ENCODE measurements at regions not wholly inside any gene's neighbourhood (a gene's known extent, or its start where the extent isn't known, plus 50 kb on each side); places are given as distances from the start of the nearest gene placed in this dataset.

GRCh38 chr6:4565301-4566250 lies 210.6 kb upstream of the CDYL start:
- DNase-seq (ENCODE audit: low spot score) = no peak
- no peaks in the 10 kb centered on the region for H3K9me3 ChIP-seq (ENCODE audit: severe bottlenecking)

GRCh38 chr6:4564801-4565271 lies 211.4 kb upstream of the CDYL start:
- Histone ChIP-seq H3K4me3 (ENCODE audit: severe bottlenecking) (no peak overlapping the region), H3K4me1 (ENCODE audit: insufficient read depth, poor library complexity, severe bottlenecking) (no peaks in the 10 kb centered on the region), H3K27ac (ENCODE audit: poor library complexity, severe bottlenecking) (no peak overlapping the region), H3K36me3 (ENCODE audit: low read depth) (no peaks in the 10 kb centered on the region), H3K27me3 (ENCODE audit: insufficient read depth, poor library complexity, severe bottlenecking) (no peaks in the 10 kb centered on the region), H3K9me3 (ENCODE audit: severe bottlenecking) (no peaks in the 10 kb centered on the region)
- no peak for ATAC-seq (ENCODE audit: low read depth)
- TF ChIP-seq CTCF (IDR thresholded peaks at IDR 0.05; ENCODE audit: poor library complexity, severe bottlenecking) = no peak
- no peak for DNase-seq (ENCODE audit: low spot score)

More at GRCh38 chr6:4565301-4566250, 210.6 kb upstream of the CDYL start:
- no peaks in the 10 kb centered on the region for H3K4me1 ChIP-seq (ENCODE audit: insufficient read depth, poor library complexity, severe bottlenecking)
- H3K4me3 ChIP-seq (ENCODE audit: severe bottlenecking) = no peak overlapping the region
- ATAC-seq (ENCODE audit: low read depth) = no peak
- no peak overlapping the region for H3K27ac ChIP-seq (ENCODE audit: poor library complexity, severe bottlenecking)
- no peaks in the 10 kb centered on the region for H3K27me3 ChIP-seq (ENCODE audit: insufficient read depth, poor library complexity, severe bottlenecking)
- TF ChIP-seq CTCF (IDR thresholded peaks at IDR 0.05; ENCODE audit: poor library complexity, severe bottlenecking) = no peak
- no peaks in the 10 kb centered on the region for H3K36me3 ChIP-seq (ENCODE audit: low read depth)

- no peak for ATAC-seq (ENCODE audit: low read depth)
- Histone ChIP-seq H3K9me3 (ENCODE audit: severe bottlenecking) (no peaks in the 10 kb centered on the region), H3K27ac (ENCODE audit: poor library complexity, severe bottlenecking) (no peak overlapping the region), H3K36me3 (ENCODE audit: low read depth) (no peaks in the 10 kb centered on the region), H3K4me1 (ENCODE audit: insufficient read depth, poor library complexity, severe bottlenecking) (no peaks in the 10 kb centered on the region), H3K27me3 (ENCODE audit: insufficient read depth, poor library complexity, severe bottlenecking) (no peaks in the 10 kb centered on the region), H3K4me3 (ENCODE audit: severe bottlenecking) (no peak overlapping the region)
- DNase-seq (ENCODE audit: low spot score) = no peak
- no peak for TF ChIP-seq CTCF (IDR thresholded peaks at IDR 0.05; ENCODE audit: poor library complexity, severe bottlenecking)
Observed at GRCh38 chr6:4563877-4564276, 212.3 kb upstream of the CDYL start.

GRCh38 chr6:4563156-4563555 lies 213.0 kb upstream of the CDYL start:
- ATAC-seq (ENCODE audit: low read depth) (no peak), DNase-seq (ENCODE audit: low spot score) (no peak)
- no peaks in the 10 kb centered on the region for H3K27me3 ChIP-seq (ENCODE audit: insufficient read depth, poor library complexity, severe bottlenecking)
- no peak overlapping the region for H3K4me3 ChIP-seq (ENCODE audit: severe bottlenecking)
- no peak overlapping the region for H3K27ac ChIP-seq (ENCODE audit: poor library complexity, severe bottlenecking)
- H3K4me1 ChIP-seq (ENCODE audit: insufficient read depth, poor library complexity, severe bottlenecking) = no peaks in the 10 kb centered on the region
- TF ChIP-seq CTCF (IDR thresholded peaks at IDR 0.05; ENCODE audit: poor library complexity, severe bottlenecking) = no peak
- H3K9me3 ChIP-seq (ENCODE audit: severe bottlenecking) = no peaks in the 10 kb centered on the region
- H3K36me3 ChIP-seq (ENCODE audit: low read depth) = no peaks in the 10 kb centered on the region

Measured in RWPE2 (cell line).